Lung (tissue), 11 donors: ENCODE measurements at regions not wholly inside any gene's neighbourhood (a gene's known extent, or its start where the extent isn't known, plus 50 kb on each side); places are given as distances from the start of the nearest gene placed in this dataset.

ENCODE experiments used
- ATAC-seq: fragments of 200-7000 bp; cut with Tn5 transposase; one replicate; pipeline ENCODE4 v1.9.1; 2020; ENCODE audit warnings: moderate number of reproducible peaks; ENCODE audit not compliant: insufficient read depth, low FRiP score
- DNase-seq, 3 donors: peaks; one replicate each; pipeline ENCODE4 v3.0.0-alpha.2; 2013 to 2017
- H3K27ac ChIP-seq, 2 donors: one replicate each; pipeline ENCODE4 v1.5.1; 2013; ENCODE audit warnings: mild to moderate bottlenecking in 2 of 2, moderate library complexity in 2 of 2, control low read depth in 1 of 2, inconsistent platforms in 1 of 2, low read depth in 1 of 2, low read length in 1 of 2
- H3K27me3 ChIP-seq, 3 donors: one replicate each; pipeline ENCODE4 v1.5.1; 2013; ENCODE audit warnings: low read length in 2 of 3; ENCODE audit not compliant: control insufficient read depth in 3 of 3, insufficient read depth in 3 of 3
- H3K36me3 ChIP-seq, 4 donors: one replicate each; pipeline ENCODE4 v1.5.1; 2013; ENCODE audit warnings: low read length in 4 of 4, mild to moderate bottlenecking in 1 of 4, moderate library complexity in 1 of 4; ENCODE audit not compliant: control insufficient read depth in 4 of 4, insufficient read depth in 4 of 4
- H3K4me1 ChIP-seq, 5 donors: one replicate each; pipeline ENCODE4 v1.5.1; 2013; ENCODE audit warnings: low read length in 5 of 5, mild to moderate bottlenecking in 2 of 5, moderate library complexity in 1 of 5; ENCODE audit not compliant: control insufficient read depth in 5 of 5, insufficient read depth in 5 of 5
- H3K4me3 ChIP-seq: one replicate; pipeline ENCODE4 v1.5.1; 2013; ENCODE audit warnings: mild to moderate bottlenecking, control low read depth, moderate library complexity
- H3K9ac ChIP-seq, 2 donors: one replicate each; pipeline ENCODE4 v1.5.1; 2013; ENCODE audit warnings: low read length in 2 of 2, control low read depth in 1 of 2; ENCODE audit not compliant: insufficient read depth in 1 of 2
- H3K9me3 ChIP-seq, 4 donors: one replicate each; pipeline ENCODE4 v1.5.1; 2013; ENCODE audit warnings: low read length in 3 of 4, mild to moderate bottlenecking in 1 of 4, moderate library complexity in 1 of 4; ENCODE audit not compliant: control insufficient read depth in 4 of 4, insufficient read depth in 3 of 4
- WGBS, 2 donors: extraction: QIAGEN DNeasy Blood & Tissue Kit; methylation state at CpG; one replicate each; pipeline ENCODE4 v1.1.7; 2013; 5-methylcytosine and 5-hydroxymethylcytosine counted together
- TF ChIP-seq, protein P1 (sequence below): IDR thresholded peaks from 2 replicates; pipeline ENCODE4 v1.5.1; 2012; ENCODE audit warnings: mild to moderate bottlenecking; ENCODE audit errors: control extremely low read depth, extremely low read depth
- donor health status: control.
- donor health status: control.
- donor health status: Bipolar disorder and iron deficiency.
- donor health status: healthy.
- donor health status: DM: yes; HTN: yes; CAD: no.

- TF ChIP-seq, protein P1, sequence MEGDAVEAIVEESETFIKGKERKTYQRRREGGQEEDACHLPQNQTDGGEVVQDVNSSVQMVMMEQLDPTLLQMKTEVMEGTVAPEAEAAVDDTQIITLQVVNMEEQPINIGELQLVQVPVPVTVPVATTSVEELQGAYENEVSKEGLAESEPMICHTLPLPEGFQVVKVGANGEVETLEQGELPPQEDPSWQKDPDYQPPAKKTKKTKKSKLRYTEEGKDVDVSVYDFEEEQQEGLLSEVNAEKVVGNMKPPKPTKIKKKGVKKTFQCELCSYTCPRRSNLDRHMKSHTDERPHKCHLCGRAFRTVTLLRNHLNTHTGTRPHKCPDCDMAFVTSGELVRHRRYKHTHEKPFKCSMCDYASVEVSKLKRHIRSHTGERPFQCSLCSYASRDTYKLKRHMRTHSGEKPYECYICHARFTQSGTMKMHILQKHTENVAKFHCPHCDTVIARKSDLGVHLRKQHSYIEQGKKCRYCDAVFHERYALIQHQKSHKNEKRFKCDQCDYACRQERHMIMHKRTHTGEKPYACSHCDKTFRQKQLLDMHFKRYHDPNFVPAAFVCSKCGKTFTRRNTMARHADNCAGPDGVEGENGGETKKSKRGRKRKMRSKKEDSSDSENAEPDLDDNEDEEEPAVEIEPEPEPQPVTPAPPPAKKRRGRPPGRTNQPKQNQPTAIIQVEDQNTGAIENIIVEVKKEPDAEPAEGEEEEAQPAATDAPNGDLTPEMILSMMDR = no peak
- Histone ChIP-seq H3K27ac (no peak overlapping the region), H3K27me3 (no peaks in the 10 kb centered on the region), H3K9me3 (no peaks in the 10 kb centered on the region), H3K4me1 (peaks cover 0 to 9% (median 0%) of the 10 kb centered on the region in 5 donors), H3K36me3 (no peaks in the 10 kb centered on the region), H3K4me3 (no peak overlapping the region), H3K9ac (no peak overlapping the region)
- DNase-seq (no peak), ATAC-seq (no peak)
- whole genome bisulfite sequencing, 2 donors = 90 to 96% methylated on average over 4 of the region's 4 CpGs
Observed at GRCh38 chr2:15681089-15681885, 89.6 kb downstream of the DDX1 start.

DNA sequence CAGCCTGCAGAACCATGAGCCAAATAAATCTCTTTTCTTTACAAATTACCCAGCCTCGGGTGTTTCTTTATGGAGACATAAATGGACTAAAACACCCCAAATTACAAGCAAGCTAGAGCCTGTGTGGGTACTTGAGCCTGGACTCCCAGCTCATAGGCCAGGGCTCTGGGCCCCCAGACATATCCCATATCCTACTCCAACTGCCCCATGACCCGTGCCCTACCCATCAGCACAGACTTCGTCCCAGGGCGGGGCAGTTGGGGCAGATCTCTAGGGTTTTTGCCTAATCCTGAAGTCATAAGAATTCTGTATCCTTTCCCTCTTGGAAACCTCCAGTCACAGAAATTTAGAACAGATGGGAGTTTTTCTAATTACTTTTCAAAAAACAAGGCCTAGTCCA lies 90.7 kb downstream of the DDX1 start:
- DNase-seq = no peak
- H3K9ac ChIP-seq = no peak overlapping the region
- H3K4me1 ChIP-seq = peaks cover 0 to 6% (median 0%) of the 10 kb centered on the region in 5 donors
- WGBS, 2 donors = 96 to 98% methylated on average over 4 of the region's 4 CpGs
- H3K36me3 ChIP-seq = no peaks in the 10 kb centered on the region
- H3K4me3 ChIP-seq = no peak overlapping the region
- no peaks in the 10 kb centered on the region for H3K27me3 ChIP-seq
- no peaks in the 10 kb centered on the region for H3K9me3 ChIP-seq
- no peak overlapping the region for H3K27ac ChIP-seq
- TF ChIP-seq, protein P1 = no peak
- no peak for ATAC-seq

DNA sequence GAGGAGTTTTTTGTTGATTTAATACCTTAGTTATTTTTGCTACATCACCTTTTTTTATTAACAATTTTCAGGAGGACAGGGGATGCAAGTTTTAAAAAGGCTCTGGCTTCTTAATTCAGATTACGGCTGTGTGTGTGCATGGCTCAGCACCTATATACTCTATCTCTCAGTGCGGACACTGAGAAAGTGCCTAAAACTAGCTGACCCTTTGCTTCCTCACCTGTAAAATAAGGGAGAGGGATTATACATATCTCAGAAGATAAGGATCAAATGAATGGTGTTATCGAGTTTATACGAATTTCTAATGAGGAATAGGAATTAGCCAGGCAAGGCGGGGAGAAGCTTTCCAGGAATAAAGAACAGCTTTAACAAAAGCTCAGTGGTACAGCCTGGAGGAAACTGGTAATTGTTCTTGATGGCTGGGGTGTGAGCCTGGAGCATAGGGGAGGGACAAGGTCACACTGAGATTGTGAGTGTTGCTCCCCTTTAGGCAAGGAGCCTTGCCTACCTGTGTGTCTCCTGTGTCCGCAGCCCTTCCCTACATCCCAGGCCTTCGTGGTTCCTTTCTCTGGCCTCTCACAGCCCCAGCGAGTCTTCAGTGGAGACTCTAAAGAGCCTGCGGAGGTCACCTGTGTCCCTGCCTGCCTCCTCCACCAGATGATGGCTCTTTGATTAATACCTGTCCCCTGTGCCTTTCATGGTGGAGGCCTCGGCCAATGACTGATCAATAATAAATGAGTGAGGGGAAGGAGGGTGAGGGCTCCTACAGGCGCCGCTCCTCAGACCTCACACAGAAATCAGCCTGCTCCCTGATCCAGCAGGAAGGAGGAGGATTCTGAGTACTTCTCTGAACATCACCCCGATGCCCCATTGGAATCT lies 92.7 kb downstream of the DDX1 start:
- no peak overlapping the region for H3K27ac ChIP-seq
- no peak overlapping the region for H3K4me3 ChIP-seq
- no peak overlapping the region for H3K9ac ChIP-seq
- H3K27me3 ChIP-seq = no peaks in the 10 kb centered on the region
- no peaks in the 10 kb centered on the region for H3K36me3 ChIP-seq
- peaks cover 0 to 4% (median 0%) of the 10 kb centered on the region in 5 donors for H3K4me1 ChIP-seq
- ATAC-seq = no peak
- 88 to 94% methylated on average over 13 of the region's 13 CpGs for WGBS, 2 donors
- TF ChIP-seq, protein P1 = no peak
- DNase-seq = no peak
- no peaks in the 10 kb centered on the region for H3K9me3 ChIP-seq
